ENCODE measurements at regions not wholly inside any gene's neighbourhood (a gene's known extent, or its start where the extent isn't known, plus 50 kb on each side); places are given as distances from the start of the nearest gene placed in this dataset.

- no peak for DNase-seq
Measured at GRCh38 chr14:29043737-29044136, 277.1 kb downstream of the FOXG1 start.

GRCh38 chr14:29045237-29045636 lies 278.6 kb downstream of the FOXG1 start:
- no peak for DNase-seq

- no peak for DNase-seq
Measured at GRCh38 chr14:29054119-29054518, 287.5 kb downstream of the FOXG1 start.

GRCh38 chr14:29056041-29056566 lies 289.5 kb downstream of the FOXG1 start:
- no peak for DNase-seq

- DNase-seq: no peak
Measured at GRCh38 chr14:29061702-29062101, 295.1 kb downstream of the FOXG1 start.

GRCh38 chr14:29062466-29062865 lies 295.9 kb downstream of the FOXG1 start:
- DNase-seq: no peak

GRCh38 chr14:29062976-29063375 lies 296.4 kb downstream of the FOXG1 start:
- DNase-seq: no peak

- DNase-seq: no peak
Measured at GRCh38 chr14:29064305-29064900, 297.8 kb downstream of the FOXG1 start.

- DNase-seq: no peak
Measured at GRCh38 chr14:29069228-29069627, 302.6 kb downstream of the FOXG1 start.

GRCh38 chr14:29075761-29076160 lies 309.2 kb downstream of the FOXG1 start:
- no peak for DNase-seq

GRCh38 chr14:29077916-29078315 lies 311.3 kb downstream of the FOXG1 start:
- no peak for DNase-seq

- DNase-seq: no peak
Measured at GRCh38 chr14:29078810-29079522, 312.4 kb downstream of the FOXG1 start.

- DNase-seq: no peak
Measured at GRCh38 chr14:29085546-29085945, 319.0 kb downstream of the FOXG1 start.

GRCh38 chr14:29089849-29090248 lies 323.3 kb downstream of the FOXG1 start:
- no peak for DNase-seq

- no peak for DNase-seq
Measured at GRCh38 chr14:29092121-29092520, 325.5 kb downstream of the FOXG1 start.

GRCh38 chr14:29097476-29097875 lies 330.9 kb downstream of the FOXG1 start:
- no peak for DNase-seq

GRCh38 chr14:29098656-29099055 lies 332.1 kb downstream of the FOXG1 start:
- DNase-seq: no peak

GRCh38 chr14:29102266-29102665 lies 335.7 kb downstream of the FOXG1 start:
- no peak for DNase-seq

GRCh38 chr14:29102996-29103395 lies 336.4 kb downstream of the FOXG1 start:
- no peak for DNase-seq

GRCh38 chr14:29108908-29109307 lies 342.3 kb downstream of the FOXG1 start:
- no peak for DNase-seq

GRCh38 chr14:29109589-29109988 lies 343.0 kb downstream of the FOXG1 start:
- DNase-seq: no peak

- no peak for DNase-seq
Measured at GRCh38 chr14:29111554-29111953, 345.0 kb downstream of the FOXG1 start.

- DNase-seq: no peak
Measured at GRCh38 chr14:29123017-29123416, 356.4 kb downstream of the FOXG1 start.

- no peak for DNase-seq
Measured at GRCh38 chr14:29126361-29126760, 359.8 kb downstream of the FOXG1 start.

- no peak for DNase-seq
Measured at GRCh38 chr14:29126865-29127264, 360.3 kb downstream of the FOXG1 start.

Data from MV-4-11 (cell line).